Left colon (tissue), 2 donors: ENCODE measurements at regions not wholly inside any gene's neighbourhood (a gene's known extent, or its start where the extent isn't known, plus 50 kb on each side); places are given as distances from the start of the nearest gene placed in this dataset.
"Not testable (repeated sequence)": the region's sequence is repeated elsewhere in the genome, so short reads cannot be mapped to it uniquely, and the experiment has no call there.

Source experiments
- ATAC-seq: fragments of 200-7000 bp; cut with Tn5 transposase; one replicate; pipeline ENCODE4 v1.9.1; 2020; ENCODE audit warnings: mild to moderate bottlenecking, moderate library complexity
- DNase-seq, 2 donors: peaks; one replicate each; pipeline ENCODE4 v3.0.0-alpha.2; 2020
- intact Hi-C, 2 donors: fragments of 100-400 bp; cut with DNase I in 1 of 2; cut with micrococcal nuclease in 1 of 2; formaldehyde crosslinking; loops; one replicate each; pipeline versions ENCODE4 v1.11.2 to v1.14.0; 2022; cut with DNase I, micrococcal nuclease
- donor health status: DM: no; HTN: no; CAD: no.
- donor health status: DM: yes; HTN: yes; CAD: no.

DNA sequence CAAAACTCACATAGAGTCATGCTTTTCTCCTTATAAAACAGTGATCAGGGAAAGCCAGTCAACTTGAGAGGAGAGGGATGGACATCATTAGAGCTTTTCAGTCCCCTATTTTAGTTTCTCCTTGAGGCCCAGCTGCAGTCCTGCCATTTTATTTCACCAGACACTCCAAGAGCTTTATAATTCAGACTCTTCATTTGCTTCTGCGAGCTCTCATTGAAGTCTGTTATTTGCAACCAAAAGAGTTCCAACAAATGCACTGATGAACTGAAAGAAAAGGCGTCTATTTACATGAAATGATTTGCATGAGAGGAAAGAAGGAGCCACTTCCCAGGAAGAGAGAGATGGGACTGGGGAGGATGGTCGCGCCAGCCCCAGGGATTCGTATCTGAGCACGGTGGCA is 86.8 kb downstream of the NDUFA12 start:
- ATAC-seq (no peak), DNase-seq (no peak)
- intact Hi-C loops: no loop called here

DNA sequence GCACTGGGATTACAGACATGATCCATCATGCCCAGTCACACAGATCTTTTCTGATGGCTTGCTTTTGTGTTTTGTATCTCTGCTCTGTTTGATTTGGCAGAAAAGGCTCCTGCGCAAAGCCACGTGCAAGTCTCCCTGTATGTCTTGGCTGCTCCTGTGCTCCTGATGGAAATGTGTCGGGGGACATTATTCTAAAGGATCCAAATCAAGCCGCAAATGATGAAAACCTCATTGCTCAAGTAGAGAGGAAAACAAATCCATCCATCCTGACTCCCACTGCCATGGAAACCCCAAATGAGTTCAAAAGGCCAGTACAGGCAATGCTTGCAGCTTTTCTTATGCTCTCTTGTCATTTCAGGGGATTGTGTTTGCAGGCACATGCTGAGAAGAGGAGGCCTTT is 93.8 kb downstream of the NDUFA12 start:
- ATAC-seq (no peak), DNase-seq (no peak)
- intact Hi-C loops: no loop called here

DNA sequence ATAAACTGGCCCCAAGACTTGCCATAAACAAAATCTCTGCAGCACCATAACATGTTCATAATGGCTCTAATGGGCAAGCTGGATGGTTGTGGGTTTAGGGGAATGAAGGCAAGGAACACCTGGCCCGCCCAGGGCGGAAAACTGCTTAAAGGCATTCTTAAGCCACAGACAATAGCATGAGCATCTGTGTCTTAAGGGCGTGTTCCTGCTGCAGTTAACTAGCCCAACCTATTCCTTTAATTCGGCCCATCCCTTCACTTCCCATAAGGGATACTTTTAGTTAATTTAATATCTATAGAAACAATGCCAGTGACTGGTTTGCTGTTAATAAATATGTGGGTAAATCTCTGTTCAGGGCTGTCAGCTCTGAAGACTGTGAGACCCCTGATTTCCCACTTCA is 97.7 kb downstream of the NDUFA12 start:
- DNase-seq, intact Hi-C loops, ATAC-seq: not testable (repeated sequence)

DNA sequence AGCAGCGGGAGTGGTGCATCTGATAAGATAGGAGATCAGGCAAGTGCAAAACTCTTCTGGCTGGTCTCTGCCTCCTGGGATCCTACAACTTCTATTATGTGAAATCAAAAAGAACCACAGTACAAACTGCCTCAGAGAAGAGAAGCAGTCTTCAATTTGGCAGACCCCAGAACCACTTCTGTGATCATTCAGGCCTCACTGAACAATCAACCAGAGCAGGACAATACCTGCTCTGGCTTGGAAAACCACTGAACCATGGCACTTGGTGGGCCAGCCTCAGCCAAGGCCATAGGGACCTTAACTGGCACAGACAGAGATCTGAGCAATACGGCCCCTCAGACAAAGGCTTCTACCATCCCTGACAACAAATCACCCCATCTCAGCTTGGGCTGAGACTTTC is 103.0 kb downstream of the NDUFA12 start:
- intact Hi-C loops: no loop called here
- ATAC-seq (no peak), DNase-seq (no peak)

DNA sequence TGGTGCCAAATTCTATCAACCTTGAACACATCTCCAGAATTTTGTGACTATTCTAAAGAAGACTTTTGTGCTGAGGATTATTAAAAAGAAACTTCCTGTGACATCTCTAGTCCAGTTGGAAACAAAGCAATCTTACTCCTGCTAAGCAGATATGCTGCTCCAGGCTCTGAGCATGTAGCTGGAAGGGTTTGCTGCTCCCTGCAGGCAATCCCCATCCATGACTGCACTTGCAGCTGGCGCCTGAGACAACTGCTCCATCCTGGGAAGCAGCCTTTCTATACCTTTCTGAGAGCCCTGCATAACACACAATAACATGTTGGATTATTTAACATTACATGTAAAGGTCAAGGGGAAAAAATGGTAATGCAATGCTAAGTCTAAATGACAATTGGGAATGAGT is 105.1 kb downstream of the NDUFA12 start:
- peak; percentile 49 for ATAC-seq

DNA sequence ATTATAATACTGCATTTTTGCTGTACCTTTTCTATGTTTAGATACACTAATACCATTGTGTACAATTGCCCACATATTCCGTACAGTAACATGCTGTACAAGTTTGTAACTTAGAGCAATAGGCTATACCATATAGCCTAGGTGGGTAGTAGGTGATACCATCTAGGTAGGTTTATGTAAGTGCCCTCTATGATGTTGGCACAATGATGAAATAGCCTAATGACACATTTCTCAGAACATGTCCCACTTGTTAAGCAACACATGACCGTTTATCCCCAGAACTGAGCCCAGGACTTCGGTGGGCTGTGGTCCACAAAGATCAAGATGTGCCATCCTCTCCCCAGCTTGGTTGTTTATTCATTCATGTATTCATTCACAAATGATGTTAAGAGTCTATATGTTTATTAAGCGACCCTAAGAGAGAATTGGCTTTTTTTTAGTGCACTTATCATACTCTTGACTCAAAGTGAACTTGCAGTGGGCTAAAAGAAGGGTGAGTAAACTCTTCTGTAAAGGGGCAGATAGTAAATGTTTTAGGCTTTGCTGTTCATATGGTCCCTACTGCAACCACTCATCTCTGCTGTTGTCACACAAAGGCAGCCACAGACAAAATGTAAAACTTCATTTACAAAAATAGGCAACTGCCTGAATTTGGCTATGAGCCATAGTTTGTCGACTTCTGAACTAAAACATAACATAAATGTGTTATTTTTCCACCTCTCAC is 110.8 kb downstream of the NDUFA12 start:
- intact Hi-C loops: no loop called here
- DNase-seq (no peak), ATAC-seq (no peak)

More for the DNA sequence above, 105.1 kb downstream of the NDUFA12 start:
- intact Hi-C loops: no loop called here
- peak in 1 of 2 donors; percentile 6 for DNase-seq

DNA sequence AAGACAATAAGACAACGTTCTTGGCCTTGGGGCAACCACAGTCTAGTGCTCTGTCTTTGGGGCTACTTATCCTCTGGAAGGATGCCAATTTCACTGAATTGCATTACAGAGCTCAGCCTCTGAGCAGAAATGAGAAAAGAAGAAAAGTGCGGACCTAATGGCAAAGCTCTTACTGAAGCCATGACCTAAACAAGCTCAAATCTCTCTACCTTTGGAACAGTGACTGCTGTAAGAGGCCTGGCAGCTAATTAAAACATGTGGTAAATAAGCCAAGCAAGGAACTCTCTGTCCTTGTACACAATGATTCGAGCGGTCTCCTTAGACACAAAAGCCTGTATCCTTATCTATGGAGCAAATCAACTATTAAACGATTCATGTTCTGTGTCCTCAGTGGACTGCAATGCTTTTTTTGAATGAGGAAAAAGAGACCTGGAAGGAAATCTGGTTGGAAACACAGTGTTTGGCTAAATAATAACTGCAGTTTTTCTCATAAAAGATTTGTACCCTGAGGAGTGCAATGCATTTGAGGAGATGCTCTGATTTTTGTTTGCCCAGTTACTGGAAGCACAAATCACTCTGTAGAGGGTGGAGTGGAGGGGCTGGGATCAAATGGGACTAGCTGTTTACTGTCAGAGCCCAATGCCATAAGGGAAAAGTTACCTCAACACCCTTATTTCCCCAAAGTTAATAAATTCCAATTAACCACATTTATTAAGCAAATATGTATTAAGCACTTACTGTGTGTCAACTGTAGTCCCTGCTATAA is 113.9 kb downstream of the NDUFA12 start:
- ATAC-seq: no peak
- intact Hi-C loops: no loop called here
- DNase-seq: no peak

DNA sequence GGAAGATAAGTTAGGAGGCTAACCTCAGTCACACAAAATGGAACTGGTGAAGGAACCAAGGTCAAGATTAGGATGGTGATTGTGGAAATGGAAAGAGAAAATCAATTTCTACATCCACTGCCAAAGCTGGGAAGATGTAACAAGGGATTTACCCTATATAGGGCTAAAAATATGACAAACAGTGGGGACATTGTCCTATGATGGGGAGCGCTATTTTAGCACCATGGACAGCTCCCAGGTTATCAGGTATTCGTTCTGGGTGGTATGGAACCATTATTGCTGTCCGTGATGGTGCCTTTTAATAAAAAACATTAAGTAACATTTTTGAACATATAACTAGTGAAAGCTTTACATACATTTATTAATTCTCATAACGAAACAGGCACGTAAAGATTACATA is 124.0 kb downstream of the NDUFA12 start:
- no peak for ATAC-seq
- intact Hi-C loops: no loop called here

DNA sequence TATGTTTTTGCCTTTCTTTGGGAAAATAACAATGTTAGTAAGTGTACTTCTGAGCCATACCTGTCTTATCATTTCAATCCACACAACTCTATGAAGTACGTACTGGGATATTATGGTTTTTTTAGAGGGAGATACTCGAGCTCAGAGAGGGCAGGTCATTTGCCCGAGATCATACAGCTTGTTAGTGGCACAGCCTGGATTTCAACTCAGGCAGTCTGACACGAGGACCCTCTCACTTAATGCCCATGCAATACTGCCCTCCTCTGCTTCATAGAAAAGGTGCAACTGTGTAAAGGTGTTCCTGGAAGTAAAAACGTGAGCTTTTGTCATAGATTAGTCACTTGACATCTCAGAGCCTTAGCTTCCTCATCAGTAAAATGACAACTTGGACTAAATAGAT is 128.0 kb downstream of the NDUFA12 start:
- intact Hi-C loops: no loop called here
- DNase-seq (peak in 1 of 2 donors; percentile 6), ATAC-seq (peak; percentile 75)

More for the DNA sequence above, 124.0 kb downstream of the NDUFA12 start:
- peak in 1 of 2 donors; percentile 6 for DNase-seq

DNA sequence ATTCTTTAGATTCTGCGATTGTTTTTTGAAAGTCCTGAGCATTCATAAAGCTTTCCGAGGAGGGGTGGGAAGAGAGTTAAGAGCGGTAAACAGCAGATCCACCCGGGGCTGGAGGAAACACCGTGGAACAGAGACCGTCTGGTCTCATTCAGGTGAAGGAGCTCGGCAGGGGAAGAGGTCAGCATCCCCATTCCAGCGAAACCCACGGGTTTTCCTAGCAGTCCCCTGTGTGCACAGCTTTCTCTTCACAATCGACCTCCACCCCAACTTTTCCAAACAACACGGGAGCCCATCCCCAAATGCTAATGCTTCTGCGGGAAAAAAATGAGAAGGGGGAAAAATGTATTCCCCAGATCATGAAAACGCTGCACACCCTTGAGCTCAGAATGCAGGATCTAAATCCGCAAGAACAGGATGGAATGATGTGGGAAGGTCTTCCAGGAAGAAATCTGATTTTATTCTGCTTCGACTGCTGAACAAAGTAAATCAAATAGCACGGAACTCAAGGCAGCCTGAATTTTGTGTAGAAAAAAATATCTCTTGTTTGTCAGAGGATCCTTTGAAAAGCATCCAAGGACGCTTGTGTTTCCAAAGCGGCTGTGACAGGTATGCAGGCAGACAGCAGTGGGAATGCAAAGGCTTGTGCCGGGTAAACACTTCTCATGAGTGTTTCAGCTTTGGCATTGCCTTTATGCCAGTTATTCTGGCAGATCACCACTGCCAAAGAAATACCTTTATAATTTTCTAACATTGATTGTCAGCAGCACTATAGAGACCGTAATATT is 128.8 kb downstream of the NDUFA12 start:
- intact Hi-C loops: no loop called here
- ATAC-seq (no peak), DNase-seq (no peak)

DNA sequence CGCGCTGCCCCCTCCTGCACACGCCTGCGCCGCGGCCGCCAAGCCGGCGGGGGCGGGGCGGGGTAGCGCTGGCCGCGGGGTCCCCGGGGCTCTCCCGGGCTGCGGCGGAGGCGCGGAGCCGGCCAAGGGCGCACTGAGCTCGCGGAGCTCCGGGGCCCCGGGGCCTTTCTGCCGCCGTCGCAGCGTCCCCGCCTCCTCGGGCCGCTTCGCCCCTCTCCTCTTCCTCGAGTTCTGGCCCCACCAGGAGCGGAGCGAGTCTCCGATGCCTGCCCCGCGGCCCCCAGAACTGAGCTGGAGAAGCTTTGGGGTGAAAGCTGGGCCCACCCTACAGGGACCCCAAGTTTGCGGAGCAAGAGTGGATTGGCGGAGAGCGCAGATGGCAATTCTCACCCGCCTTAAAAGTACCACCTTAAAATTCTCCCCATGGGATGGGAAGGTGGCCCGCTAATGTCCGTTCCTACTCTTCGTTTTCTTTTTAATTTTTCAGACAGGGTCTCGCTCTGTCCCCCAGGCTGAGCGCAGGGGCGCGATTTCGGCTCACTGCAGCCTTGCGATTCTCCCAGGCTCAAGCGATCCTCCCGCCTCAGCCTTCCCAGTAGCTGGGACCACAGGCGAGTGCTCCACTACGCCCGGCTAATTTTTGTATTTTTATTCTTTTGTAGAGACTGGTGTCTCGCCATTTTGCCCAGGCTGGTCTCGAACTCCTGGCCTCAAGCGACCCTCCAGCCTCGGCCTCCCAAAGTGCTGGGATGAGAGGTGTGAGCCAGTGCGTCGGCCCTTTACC is 129.6 kb downstream of the NDUFA12 start:
- DNase-seq (no peak), ATAC-seq (no peak)
- intact Hi-C loops: no loop called here

DNA sequence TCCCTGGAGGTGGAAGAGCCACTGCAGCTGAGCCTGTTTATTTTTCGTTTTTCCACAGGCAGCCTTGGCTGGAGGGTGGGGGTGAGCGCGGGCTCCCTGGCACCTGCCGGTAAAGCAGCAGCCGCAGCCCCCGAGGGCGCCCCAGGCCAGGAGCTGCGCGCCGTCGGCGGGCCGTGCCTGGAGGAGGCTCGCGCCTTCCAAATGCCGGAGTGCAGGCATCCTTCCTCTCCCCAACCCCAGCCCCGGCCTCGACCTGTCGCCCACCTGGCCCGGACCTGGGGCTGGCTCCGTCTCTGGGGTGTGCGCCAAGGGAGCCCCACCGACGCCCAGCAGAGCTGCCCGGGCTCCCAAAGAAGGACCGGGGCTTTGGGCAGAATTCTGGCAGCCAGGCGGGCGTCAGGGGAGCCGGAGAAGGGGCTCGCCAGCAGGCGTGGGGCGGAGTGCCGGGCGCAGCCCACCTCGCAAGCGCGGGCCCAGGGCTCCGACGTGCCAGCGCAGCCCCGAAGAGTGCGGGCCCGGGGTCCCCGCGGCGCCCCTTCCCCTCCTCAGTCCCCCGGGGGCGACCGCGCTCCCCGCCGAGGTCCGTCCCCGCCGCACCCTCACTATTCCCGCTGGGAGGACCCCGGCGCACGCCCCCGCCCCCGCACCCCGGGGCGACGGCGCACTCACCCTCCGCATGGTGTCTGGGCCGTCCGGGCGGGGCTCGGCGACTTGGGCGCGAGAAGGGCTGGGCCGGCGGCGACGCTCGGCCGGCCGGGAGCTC is 130.3 kb downstream of the NDUFA12 start:
- intact Hi-C loops: no loop called here
- DNase-seq: peak in 1 of 2 donors; percentile 44
- ATAC-seq: peak; percentile 86

DNA sequence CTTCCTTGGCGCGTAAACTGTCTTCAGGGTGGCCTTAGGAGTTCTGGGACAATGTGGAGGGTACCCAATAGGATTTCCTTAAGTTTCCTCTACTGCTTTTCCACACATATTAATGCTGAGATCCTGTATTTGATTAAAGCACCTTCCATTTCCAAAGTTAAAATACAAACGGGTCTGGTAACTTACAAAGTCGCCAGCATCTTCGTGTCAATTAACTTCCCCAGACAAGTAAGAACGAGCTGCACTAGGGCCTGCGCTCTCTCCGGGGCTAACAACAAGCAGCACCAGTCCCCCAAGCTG is 130.9 kb downstream of the NDUFA12 start:
- ATAC-seq: no peak

DNA sequence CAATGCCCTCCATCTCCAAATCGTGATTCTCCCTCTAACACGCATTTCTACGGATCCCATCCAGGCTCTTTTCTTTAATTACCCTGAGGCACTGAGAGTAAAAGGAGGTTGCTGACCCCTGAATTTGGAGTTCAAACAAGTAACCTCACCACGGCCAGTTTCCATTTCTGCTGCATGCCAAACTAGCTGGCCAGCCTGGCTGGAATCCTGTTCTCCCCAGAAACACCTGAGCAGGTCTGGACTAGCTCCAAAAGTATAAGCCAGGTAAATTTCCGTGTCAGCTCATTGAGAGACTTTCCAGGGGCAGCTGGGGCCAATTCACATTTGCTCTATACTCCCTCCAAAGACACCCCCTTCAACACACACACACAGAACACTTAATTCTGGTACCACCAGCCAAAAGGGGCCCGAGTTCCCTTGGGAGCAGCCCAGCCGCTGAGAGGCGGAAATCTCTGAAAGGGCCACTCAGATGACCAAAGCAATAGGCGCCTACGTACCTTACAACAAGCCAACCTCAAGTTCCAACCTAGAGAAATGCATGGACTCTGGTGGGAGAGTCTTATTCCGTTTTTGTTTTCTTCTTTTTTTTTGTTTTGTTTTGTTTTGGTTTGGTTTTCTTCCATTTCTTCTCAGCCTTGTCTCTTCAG is 131.4 kb downstream of the NDUFA12 start:
- no peak for ATAC-seq
- intact Hi-C loops: no loop called here
- peak in 1 of 2 donors; percentile 7 for DNase-seq

More for the DNA sequence above, 130.9 kb downstream of the NDUFA12 start:
- intact Hi-C loops: no loop called here
- DNase-seq: no peak

DNA sequence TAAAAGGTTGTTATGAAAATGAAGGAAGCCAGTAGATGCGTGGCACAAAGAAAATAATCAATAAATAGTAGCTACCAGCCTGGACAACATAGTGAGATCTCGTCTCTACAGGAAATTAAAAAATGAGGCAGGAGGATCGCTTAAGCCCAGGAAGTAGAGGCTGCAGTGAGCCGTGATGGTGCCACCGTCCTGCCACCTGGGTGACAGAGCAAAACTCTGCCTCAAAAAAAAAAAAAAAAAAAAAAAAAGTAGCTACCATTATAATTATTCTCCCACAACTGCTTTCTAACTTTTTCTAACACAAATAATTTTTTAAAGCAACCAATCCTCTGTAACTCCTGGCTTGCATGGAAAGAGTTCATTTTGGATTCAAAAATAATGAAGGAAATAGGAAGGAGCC is 133.0 kb downstream of the NDUFA12 start:
- DNase-seq (no peak), ATAC-seq (no peak)
- intact Hi-C loops: no loop called here

DNA sequence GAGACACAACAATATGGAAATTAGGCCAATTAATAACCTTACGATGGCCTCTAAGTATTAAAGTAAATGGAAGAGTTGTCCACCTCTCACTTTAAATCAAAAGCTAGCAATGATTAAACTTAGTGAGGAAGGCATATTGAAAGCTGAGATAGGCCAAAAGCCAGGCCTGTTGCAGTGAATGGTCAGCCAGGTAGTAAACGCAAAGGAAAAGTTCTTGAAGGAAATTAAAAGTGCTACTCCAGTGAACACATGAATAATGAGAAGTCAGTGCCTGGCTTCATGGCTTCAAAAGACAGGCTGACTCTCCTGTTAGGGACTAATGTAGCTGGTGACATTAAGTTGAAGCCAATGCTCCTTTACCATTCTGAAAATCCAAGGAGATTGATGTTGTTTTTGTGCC is 135.3 kb downstream of the NDUFA12 start:
- ATAC-seq (no peak), DNase-seq (no peak)
- intact Hi-C loops: no loop called here

DNA sequence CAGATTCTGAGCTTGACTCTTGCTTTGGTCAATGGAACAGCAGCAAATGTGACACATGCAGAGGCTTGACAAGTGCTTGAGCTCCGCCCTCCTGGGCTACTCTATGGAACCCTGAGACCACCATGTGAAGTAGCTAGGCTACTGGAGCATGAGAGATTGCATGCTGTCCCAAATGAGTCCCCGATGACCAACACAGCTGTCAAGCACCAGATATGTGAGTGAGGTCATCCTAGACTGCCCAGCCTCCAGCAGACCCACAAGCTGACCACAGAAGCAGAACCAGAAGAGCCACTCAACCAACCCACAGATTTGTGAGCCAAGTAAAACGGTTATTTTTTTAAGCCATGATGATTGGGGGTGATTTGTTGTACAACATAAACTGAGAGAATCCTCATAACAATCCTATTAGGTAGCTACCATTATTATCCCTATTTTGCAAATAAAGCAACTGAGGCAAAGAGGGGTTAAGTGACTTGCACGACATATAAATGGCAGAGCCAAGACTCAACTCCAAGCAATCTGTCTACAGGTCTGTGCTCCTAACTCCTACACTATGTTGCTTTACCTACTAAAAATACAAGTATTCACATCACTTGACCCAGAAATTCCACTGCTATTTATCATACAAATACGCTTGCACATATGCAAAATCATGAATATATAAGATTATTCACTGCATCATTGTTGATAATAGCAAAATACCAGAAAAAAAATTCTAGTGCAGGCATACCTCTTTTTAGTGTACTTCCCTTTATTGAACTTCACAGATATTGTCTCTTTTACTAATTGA is 136.2 kb downstream of the NDUFA12 start:
- DNase-seq: no peak
- intact Hi-C loops: no loop called here
- ATAC-seq: no peak
